Natural killer cell (primary cell): ENCODE measurements at regions not wholly inside any gene's neighbourhood (a gene's known extent, or its start where the extent isn't known, plus 50 kb on each side); places are given as distances from the start of the nearest gene placed in this dataset.

Experiments used
- ATAC-seq, 3 donors: fragments of 150-1000 bp in 2 of 3; fragments of 200-7000 bp in 1 of 3; cut with Tn5 transposase; 1 replicate in 1 of 3; 2 replicates in 2 of 3; pipeline ENCODE4 v1.10.0; 2021; ENCODE audit warnings: mild to moderate bottlenecking in 2 of 3, moderate library complexity in 2 of 3
- DNase-seq, 2 donors: peaks; one replicate each; pipeline versions ENCODE4 v3.0.0 to v3.0.0-alpha.2; 2013 to 2021; ENCODE audit warnings: mixed read lengths in 1 of 2
- H3K27ac ChIP-seq: one replicate; pipeline ENCODE4 v1.5.1; 2013; ENCODE audit warnings: mild to moderate bottlenecking, low read length
- H3K27me3 ChIP-seq: one replicate; pipeline ENCODE4 v1.6.1; 2013; ENCODE audit warnings: low read length; ENCODE audit not compliant: control insufficient read depth, insufficient read depth
- H3K36me3 ChIP-seq: one replicate; pipeline ENCODE4 v1.6.1; 2013; ENCODE audit warnings: low read length; ENCODE audit not compliant: control insufficient read depth, insufficient read depth
- H3K4me1 ChIP-seq: one replicate; pipeline ENCODE4 v1.6.1; 2013; ENCODE audit warnings: low read length; ENCODE audit not compliant: control insufficient read depth, insufficient read depth
- H3K4me3 ChIP-seq: one replicate; pipeline ENCODE4 v1.5.1; 2013; ENCODE audit warnings: low read length
- H3K9me3 ChIP-seq: one replicate; pipeline ENCODE4 v1.6.1; 2013; ENCODE audit warnings: low read length; ENCODE audit not compliant: control insufficient read depth, insufficient read depth
- H3K27ac Mint-ChIP-seq, 2 donors: one replicate each; pipeline ENCODE4 v1.8.0; 2022; ENCODE audit warnings: mild to moderate bottlenecking in 2 of 2, mixed read lengths in 2 of 2, moderate library complexity in 1 of 2
- H3K27me3 Mint-ChIP-seq, 2 donors: one replicate each; pipeline ENCODE4 v1.8.0; 2022; ENCODE audit warnings: low read depth in 2 of 2, mixed read lengths in 2 of 2
- H3K36me3 Mint-ChIP-seq: one replicate; pipeline ENCODE4 v1.8.0; 2022; ENCODE audit warnings: mixed read lengths
- H3K4me1 Mint-ChIP-seq, 2 donors: one replicate each; pipeline ENCODE4 v1.8.0; 2022; ENCODE audit warnings: mixed read lengths in 2 of 2
- H3K4me3 Mint-ChIP-seq: one replicate; pipeline ENCODE4 v1.8.0; 2022; ENCODE audit warnings: mild to moderate bottlenecking, moderate library complexity, mixed read lengths
- H3K9me3 Mint-ChIP-seq, 2 donors: one replicate each; pipeline ENCODE4 v1.8.0; 2022; ENCODE audit warnings: mixed read lengths in 2 of 2
- CTCF ChIP-seq: fragments of 200-600 bp; IDR thresholded peaks from one replicate; pipeline ENCODE4 v1.8.0; 2022; ENCODE audit warnings: antibody characterized with exemption
- WGBS: methylation state at CpG from one replicate; pipeline ENCODE4 v1.1.7; 2013; ENCODE audit warnings: missing lambda C conversion rate; ENCODE audit not compliant: insufficient coverage; 5-methylcytosine and 5-hydroxymethylcytosine counted together
- intact Hi-C: fragments of 100-400 bp; cut with micrococcal nuclease; formaldehyde crosslinking; loops from one replicate; pipeline ENCODE4 v1.14.2; 2022

- ATAC-seq (no peak), DNase-seq (no peak)
- Histone ChIP-seq H3K4me3 (no peak overlapping the region), H3K27ac (no peak overlapping the region), H3K9me3 (peaks cover 4% of the 10 kb centered on the region), H3K4me1 (no peaks in the 10 kb centered on the region), H3K27me3 (no peaks in the 10 kb centered on the region), H3K36me3 (no peaks in the 10 kb centered on the region)
- H3K27me3 Mint-ChIP-seq, result no peaks in the 10 kb centered on the region
- H3K4me1 Mint-ChIP-seq, result no peaks in the 10 kb centered on the region
- H3K36me3 Mint-ChIP-seq, result no peaks in the 10 kb centered on the region
- H3K27ac Mint-ChIP-seq, result no peak overlapping the region
- TF ChIP-seq CTCF, result no peak
- intact Hi-C loops, result no loop called here
- H3K4me3 Mint-ChIP-seq, result no peak overlapping the region
- 94% methylated on average over 1 of the region's 2 CpGs for WGBS
- H3K9me3 Mint-ChIP-seq, result peaks cover 3 to 11% of the 10 kb centered on the region in 2 donors
These were observed 89.2 kb upstream of the FOXG1 start for GRCh38 chr14:28677381-28677780.

GRCh38 chr14:28678887-28679286 lies 87.7 kb upstream of the FOXG1 start:
- Mint-ChIP-seq H3K4me1 (no peaks in the 10 kb centered on the region), H3K9me3 (peaks cover 3 to 15% of the 10 kb centered on the region in 2 donors), H3K4me3 (no peak overlapping the region), H3K27me3 (no peaks in the 10 kb centered on the region), H3K27ac (no peak overlapping the region), H3K36me3 (no peaks in the 10 kb centered on the region)
- no peak for TF ChIP-seq CTCF
- Histone ChIP-seq H3K4me3 (no peak overlapping the region), H3K9me3 (peaks cover 6% of the 10 kb centered on the region), H3K27me3 (no peaks in the 10 kb centered on the region), H3K36me3 (no peaks in the 10 kb centered on the region), H3K27ac (no peak overlapping the region), H3K4me1 (no peaks in the 10 kb centered on the region)
- intact Hi-C loops, result no loop called here
- WGBS, result no CpG with 5 or more reads among the region's 2 CpGs
- ATAC-seq (no peak), DNase-seq (no peak)

- no peak overlapping the region for H3K27ac ChIP-seq
- H3K9me3 Mint-ChIP-seq, result peaks cover 6 to 18% of the 10 kb centered on the region in 2 donors
- WGBS, result 69% methylated on average over 3 of the region's 4 CpGs
- TF ChIP-seq CTCF, result no peak
- H3K27me3 Mint-ChIP-seq, result no peaks in the 10 kb centered on the region
- intact Hi-C loops, result no loop called here
- no peak overlapping the region for H3K4me3 Mint-ChIP-seq
- no peaks in the 10 kb centered on the region for H3K36me3 Mint-ChIP-seq
- no peaks in the 10 kb centered on the region for H3K36me3 ChIP-seq
- ATAC-seq (no peak), DNase-seq (no peak)
- H3K4me1 ChIP-seq, result no peaks in the 10 kb centered on the region
- H3K9me3 ChIP-seq, result peaks cover 8% of the 10 kb centered on the region
- H3K27ac Mint-ChIP-seq, result no peak overlapping the region
- H3K4me1 Mint-ChIP-seq, result no peaks in the 10 kb centered on the region
- no peaks in the 10 kb centered on the region for H3K27me3 ChIP-seq
- H3K4me3 ChIP-seq, result no peak overlapping the region
These were observed 84.9 kb upstream of the FOXG1 start for GRCh38 chr14:28681681-28682080.

GRCh38 chr14:28690029-28690692 lies 76.4 kb upstream of the FOXG1 start:
- DNase-seq (no peak), ATAC-seq (no peak)
- H3K4me3 Mint-ChIP-seq, result no peak overlapping the region
- no peaks in the 10 kb centered on the region for H3K4me1 ChIP-seq
- H3K27ac Mint-ChIP-seq, result no peak overlapping the region
- no peak overlapping the region for H3K27ac ChIP-seq
- no peaks in the 10 kb centered on the region for H3K27me3 Mint-ChIP-seq
- no peaks in the 10 kb centered on the region for H3K9me3 ChIP-seq
- TF ChIP-seq CTCF, result no peak
- H3K36me3 Mint-ChIP-seq, result no peaks in the 10 kb centered on the region
- H3K9me3 Mint-ChIP-seq, result peaks cover 3 to 15% of the 10 kb centered on the region in 2 donors
- intact Hi-C loops, result no loop called here
- no peaks in the 10 kb centered on the region for H3K4me1 Mint-ChIP-seq
- H3K27me3 ChIP-seq, result no peaks in the 10 kb centered on the region
- no peaks in the 10 kb centered on the region for H3K36me3 ChIP-seq
- H3K4me3 ChIP-seq, result no peak overlapping the region
